NCI-H226 (cell line): ENCODE measurements at regions not wholly inside any gene's neighbourhood (a gene's known extent, or its start where the extent isn't known, plus 50 kb on each side); places are given as distances from the start of the nearest gene placed in this dataset.
"Not testable (repeated sequence)": the region's sequence is repeated elsewhere in the genome, so short reads cannot be mapped to it uniquely, and the experiment has no call there.

Experiments
- DNase-seq: peaks from one replicate; pipeline ENCODE4 v3.0.0-alpha.2; 2015

- no peak for DNase-seq
Measured at GRCh38 chr3:182479419-182480336, 313.6 kb upstream of the ATP11B start.

GRCh38 chr3:182482705-182483104 lies 310.6 kb upstream of the ATP11B start:
- no peak for DNase-seq

GRCh38 chr3:182484682-182485081 lies 308.6 kb upstream of the ATP11B start:
- DNase-seq: no peak

GRCh38 chr3:182485301-182485700 lies 308.0 kb upstream of the ATP11B start:
- no peak for DNase-seq

- no peak for DNase-seq
Measured at GRCh38 chr3:182486463-182486862, 306.8 kb upstream of the ATP11B start.

GRCh38 chr3:182487143-182487542 lies 306.2 kb upstream of the ATP11B start:
- DNase-seq: no peak

GRCh38 chr3:182487611-182488010 lies 305.7 kb upstream of the ATP11B start:
- DNase-seq: no peak

GRCh38 chr3:182490596-182491491 lies 302.5 kb upstream of the ATP11B start:
- no peak for DNase-seq

- no peak for DNase-seq
Measured at GRCh38 chr3:182491577-182491976, 301.7 kb upstream of the ATP11B start.

GRCh38 chr3:182492536-182492935 lies 300.8 kb upstream of the ATP11B start:
- no peak for DNase-seq

- DNase-seq: no peak
Measured at GRCh38 chr3:182500289-182500688, 293.0 kb upstream of the ATP11B start.

GRCh38 chr3:182501856-182502255 lies 291.4 kb upstream of the ATP11B start:
- DNase-seq: no peak

GRCh38 chr3:182503401-182503800 lies 289.9 kb upstream of the ATP11B start:
- DNase-seq: no peak

GRCh38 chr3:182508919-182509711 lies 284.2 kb upstream of the ATP11B start:
- DNase-seq: no peak

- no peak for DNase-seq
Measured at GRCh38 chr3:182509844-182510460, 283.4 kb upstream of the ATP11B start.

GRCh38 chr3:182514236-182514964 lies 278.9 kb upstream of the ATP11B start:
- DNase-seq: no peak

GRCh38 chr3:182516597-182517336 lies 276.5 kb upstream of the ATP11B start:
- no peak for DNase-seq

- no peak for DNase-seq
Measured at GRCh38 chr3:182519569-182519968, 273.7 kb upstream of the ATP11B start.

- DNase-seq: no peak
Measured at GRCh38 chr3:182521339-182521738, 272.0 kb upstream of the ATP11B start.

- DNase-seq: not testable (repeated sequence)
Measured at GRCh38 chr3:182523424-182523823, 269.9 kb upstream of the ATP11B start.

GRCh38 chr3:182523836-182524235 lies 269.5 kb upstream of the ATP11B start:
- DNase-seq: no peak
